ENCODE measurements at regions not wholly inside any gene's neighbourhood (a gene's known extent, or its start where the extent isn't known, plus 50 kb on each side); places are given as distances from the start of the nearest gene placed in this dataset.

GRCh38 chr14:56378475-56378877 lies 201.1 kb upstream of the TMEM260 start:
- TF ChIP-seq CTCF (IDR thresholded peaks at IDR 0.05) (no peak), ZFX (IDR thresholded peaks at IDR 0.05; ENCODE audit: borderline replicate concordance) (no peak)
